Bone marrow (tissue), 2 donors: ENCODE measurements at regions not wholly inside any gene's neighbourhood (a gene's known extent, or its start where the extent isn't known, plus 50 kb on each side); places are given as distances from the start of the nearest gene placed in this dataset.

Experiments used
- DNase-seq, 2 donors: peaks; one replicate each; lab custom pipeline; 2025; lab: John Stamatoyannopoulos, UW

DNA sequence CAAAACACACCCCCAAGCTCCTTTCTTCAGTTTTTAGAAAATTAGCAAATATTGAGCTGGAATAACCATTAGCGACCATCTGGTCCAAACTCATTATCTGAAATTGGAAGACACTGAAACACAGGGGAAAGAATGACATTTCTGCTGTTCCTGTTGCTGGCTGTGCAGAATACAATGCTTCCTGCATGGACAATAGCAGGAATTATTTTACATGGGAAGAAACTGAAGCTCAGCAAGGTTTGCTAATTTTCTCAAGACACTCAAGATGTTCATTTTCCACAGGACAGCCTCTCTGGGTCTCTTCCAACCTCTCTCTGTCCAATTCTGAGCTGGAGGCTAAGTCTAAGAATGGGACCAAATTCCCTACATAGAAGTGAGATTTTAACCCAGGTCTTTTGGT is 81.9 kb upstream of the TNS3 start:
- no peak for DNase-seq

DNA sequence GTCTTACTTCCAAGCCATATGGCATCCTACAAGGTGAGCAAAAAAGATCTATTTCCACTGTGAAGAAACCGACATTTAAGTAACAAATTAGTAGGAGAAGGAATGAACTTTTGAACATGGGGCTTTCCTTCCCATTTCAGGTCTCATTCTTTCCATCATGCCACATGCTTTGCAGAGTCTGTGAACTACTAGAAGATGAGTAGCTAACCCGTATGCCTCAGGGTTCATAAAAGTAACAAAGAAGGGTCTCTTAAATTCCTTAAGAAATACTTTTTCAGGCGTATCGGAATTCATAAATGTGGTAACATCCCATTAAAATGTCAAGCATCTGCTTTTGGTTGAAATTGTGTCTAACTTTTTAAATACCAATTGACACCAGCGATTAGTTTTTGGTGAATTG is 81.3 kb upstream of the TNS3 start:
- DNase-seq: no peak

DNA sequence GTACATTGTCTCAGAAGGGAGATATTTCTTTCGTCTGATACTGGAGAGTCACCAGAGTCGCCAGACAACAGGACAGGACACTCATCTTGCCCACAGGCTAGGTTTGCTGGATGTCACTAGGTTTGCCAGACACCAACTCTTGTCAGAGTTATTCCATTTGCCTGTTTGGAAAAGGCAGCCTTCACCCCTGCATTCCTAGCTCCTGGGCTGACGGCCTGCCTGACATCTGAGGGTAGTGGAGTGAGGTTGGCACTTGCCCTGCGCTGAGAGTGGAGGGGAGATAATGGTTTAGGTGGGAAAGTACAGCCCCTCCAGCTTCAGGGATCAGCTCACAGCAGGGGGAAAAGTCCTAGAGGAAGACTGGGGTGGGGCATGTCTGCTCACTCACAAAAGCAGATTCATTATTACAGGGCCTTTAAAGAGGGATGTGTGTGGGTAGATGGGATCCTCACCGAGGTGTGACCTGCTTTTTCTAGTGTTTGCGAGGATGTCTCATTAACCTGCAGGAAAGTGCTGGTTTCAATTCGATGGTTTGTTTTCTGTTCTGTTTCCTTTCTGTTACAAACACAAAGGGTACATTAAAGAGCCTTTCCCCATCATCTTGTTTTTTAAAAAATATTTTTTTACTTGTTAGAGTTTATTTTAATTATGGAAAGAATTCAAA is 79.3 kb upstream of the TNS3 start:
- DNase-seq: no peak

DNA sequence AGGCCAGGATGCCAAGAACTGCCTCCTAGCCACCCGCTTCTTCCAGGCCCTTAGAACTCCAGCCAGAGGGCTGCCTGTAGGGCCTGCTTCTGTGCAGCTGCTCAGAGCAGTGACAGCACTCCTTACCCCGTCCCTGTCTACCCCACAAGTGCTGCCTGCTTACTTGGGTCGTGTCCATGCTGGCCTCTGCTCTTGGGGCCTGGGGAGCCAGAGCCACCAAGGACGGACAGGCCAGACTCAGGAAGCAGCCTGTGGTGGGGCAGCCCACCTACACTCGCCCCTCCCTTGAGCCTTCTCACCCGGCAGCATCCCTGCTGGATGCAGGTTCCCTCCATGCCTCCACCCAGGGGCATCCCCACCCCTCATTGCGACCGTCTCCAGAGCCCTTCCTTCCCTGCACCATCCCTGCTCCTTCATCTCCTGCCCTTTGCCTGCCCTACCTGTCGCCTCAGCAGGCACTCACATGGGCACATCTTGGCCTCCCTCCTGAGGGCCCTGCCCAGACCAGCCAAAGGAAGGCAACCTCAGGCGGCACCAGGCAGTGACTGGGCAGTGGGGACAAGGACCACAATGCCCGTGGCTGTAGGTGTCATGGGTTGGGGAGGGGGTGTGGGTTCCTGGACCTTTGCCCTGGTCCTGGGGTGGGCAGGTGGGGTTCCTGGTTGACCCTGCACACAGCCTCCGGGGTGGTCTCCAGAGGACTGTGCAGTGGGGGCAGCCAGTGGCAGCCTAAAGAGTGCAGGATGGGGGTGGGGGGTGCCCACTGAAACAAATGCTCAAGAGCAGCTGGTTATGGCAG is 78.0 kb upstream of the TNS3 start:
- DNase-seq: no peak

DNA sequence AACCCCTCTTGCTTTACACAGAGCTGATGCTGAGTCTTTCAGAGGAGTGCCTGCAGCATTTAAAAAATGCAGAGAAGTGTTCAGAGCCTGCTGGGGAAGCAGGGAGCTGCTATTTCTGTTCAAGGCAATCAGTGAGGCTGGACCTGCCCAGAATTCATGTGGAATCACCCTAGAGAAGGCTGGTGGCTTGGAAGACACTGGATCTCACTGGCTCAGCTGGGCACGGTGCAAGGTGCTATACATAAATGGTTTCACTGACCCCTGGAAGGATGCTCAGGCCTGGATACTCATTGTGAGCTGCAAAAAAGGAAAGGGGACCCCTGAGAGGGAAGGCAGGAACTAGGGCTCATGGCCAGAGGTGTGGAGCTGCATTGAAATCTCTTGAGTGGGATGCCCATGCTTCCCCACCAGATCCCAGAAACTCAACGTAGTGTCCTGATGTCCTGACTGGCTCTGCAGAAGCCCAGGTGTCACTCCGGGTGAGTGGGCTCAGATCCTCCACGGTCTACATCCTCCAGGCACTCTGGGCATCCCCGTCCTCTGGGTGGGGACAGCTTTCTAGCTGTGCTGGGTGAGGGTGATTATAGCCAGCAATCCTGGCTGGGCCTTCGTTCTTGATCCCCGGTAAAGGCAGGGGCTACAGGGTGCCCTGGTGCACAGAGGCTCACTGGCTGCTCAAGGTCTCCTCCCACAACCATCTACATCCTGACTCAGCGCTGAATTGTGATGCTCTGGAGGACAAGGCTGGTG is 77.2 kb upstream of the TNS3 start:
- DNase-seq: no peak

DNA sequence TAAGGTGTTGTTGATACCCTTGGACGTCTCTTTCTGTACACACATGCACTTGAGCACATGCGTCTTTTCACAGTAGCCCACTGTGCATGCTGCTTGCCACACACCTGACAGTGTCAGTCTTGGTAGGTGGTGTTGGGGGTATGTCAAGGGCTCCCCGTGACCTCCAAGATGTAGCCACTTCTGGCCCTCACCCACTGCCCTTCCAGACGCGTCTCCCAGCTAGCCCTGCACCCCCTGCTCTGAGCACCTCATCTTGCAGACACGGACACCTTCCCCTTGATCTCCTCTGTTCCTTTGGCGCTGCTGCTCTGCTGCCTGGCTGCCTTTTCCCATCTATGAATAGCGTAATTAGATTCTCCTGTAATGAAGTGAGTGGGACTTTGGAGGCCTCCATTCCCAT is 75.2 kb upstream of the TNS3 start:
- DNase-seq: no peak

DNA sequence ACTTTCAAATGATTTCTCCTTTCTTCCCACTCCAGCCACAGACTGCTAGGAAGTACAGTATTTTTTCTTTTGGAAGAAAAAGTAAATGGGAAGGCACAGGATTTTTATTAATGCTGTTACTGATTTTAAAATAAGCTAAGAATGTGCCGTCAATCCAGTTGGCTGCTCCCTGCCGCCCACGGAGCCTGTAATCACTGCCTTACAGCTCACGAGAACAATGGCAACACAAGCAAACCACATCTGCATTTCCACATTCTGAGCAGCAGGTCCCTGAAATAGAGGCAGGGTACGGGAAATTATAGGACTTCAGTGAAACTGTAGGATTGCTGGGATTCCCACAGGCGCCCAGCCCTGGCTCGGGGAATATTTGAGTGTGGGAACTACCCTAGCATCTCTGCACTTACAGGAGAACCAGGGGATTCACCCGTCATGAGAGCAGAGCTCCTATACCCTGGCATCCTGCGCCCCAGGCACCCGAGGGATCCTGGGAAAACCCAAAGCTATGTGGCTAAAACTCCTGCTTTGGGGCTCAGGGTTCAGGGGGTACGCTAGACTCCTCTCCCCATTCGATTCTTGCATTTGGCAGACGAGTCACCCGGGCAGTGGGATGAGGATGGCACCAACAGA is 72.9 kb upstream of the TNS3 start:
- no peak for DNase-seq

DNA sequence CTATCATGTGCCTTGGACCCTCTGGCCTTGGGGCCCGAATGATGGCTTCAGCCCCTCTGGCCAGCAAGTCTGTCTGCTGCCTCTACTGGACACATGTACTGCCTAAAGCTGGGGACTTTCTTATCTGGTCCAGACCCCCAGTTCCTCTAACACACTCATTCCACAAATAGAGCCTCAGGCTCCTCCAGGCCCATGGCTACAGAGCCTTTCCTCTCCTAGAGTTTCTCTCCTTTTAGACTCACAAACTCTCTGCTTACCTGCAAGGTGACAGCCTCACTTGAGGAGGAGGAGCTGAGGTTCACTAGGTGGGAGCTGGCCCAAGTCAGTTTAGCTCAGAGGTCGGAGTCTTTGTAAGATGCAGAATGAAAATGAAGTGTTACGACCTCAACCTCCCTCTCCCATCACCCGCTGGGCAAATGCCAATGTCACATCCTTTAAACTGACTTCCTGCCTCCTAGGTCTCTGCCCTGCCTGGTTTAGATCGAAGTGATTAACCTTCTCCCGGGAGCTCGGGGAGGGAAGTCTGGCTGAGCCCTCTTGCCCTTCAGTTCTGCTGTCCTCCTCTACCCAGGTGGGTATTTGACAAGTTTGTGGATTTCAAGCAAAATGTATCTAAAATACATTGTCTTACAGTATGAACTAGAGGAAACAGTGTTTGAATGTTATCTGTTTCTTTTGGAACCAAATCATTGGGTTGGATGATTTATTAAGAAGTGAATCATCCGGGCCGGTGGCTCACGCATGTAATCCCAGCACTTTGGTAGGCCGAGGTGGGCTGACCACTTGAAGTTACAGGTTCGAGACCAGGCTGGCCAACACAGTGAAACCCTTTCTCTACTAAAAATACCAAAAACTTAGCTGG is 71.9 kb upstream of the TNS3 start:
- no peak for DNase-seq

DNA sequence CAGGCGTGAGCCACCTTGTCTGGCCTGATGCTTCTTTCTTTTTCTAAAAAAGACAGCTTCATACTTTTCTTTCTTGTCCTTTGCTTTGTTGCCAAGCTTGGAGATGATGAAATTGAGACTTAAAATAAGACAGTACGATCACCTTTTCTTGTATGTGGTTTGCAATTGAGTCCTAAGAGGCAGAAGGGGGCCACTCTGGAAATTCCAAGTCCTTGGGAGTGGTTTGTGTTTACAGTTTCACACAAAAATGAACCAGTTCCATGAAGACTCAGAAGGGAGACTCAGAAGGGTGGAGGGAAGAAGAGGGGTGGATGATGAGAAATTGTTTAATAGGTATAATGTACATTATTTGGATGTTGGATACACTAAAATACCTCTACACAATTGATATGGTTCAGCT is 70.7 kb upstream of the TNS3 start:
- no peak for DNase-seq

DNA sequence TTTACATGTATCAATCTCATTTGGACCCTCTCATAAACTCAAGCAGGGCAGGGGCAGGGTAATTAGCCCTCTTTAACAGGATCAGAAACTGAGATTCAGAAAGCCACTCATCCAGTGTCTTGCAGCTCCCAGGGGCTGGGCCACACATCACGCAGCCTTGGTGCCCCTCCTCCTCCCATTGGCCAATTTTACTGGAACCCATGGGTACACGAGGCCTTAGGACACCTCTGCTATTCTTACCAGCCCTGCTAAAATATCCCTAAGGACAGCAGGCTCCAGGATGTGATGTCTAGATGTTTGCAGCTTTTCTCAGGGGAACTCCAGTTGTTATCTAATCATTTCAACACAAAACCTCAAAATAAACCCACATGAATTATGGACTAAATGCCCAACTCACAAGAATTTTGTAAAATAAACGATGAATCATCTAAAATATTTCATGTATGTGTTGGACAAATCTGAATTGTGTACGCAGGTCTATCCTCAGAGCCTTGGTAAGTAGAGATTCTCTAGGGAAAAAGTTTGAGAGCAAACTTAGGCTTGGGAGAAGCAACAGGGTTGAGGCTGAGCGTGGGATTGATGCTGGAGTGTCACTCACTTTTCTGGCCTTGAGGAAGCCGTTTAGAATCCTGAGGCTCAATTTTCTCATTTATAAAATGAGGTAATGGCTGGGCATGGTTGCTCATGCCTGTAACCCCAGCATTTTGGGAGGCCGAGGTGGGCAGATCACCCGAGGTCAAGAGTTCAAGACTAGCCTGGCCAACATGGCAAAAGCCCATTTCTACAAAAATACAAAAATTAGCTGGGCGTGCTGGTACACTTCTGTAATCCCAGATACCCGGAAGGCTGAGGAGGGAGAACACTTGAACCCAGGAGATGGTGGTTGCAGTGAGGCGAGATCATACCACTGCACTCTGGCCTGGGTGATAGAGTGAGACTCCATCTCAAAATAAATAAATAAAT is 69.7 kb upstream of the TNS3 start:
- DNase-seq: no peak

DNA sequence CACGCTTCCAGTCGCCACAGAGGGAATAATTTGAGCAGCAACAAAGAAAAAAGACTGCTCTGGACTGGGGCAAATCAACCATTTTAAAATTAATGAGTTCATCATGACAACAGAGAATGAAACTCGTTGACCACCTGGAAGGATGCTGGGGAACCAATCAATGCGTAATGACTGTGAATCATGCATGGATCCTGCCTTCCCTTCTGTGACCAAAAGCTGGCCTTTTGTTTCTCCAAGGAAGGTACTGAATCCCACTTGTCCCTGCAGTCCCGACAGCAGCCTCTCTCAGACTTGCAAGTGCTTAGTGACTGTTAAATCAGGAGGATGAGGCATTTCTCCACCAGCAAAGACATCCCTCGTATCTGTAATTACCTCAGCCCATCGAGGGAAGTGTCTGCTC is 68.0 kb upstream of the TNS3 start:
- no peak for DNase-seq

DNA sequence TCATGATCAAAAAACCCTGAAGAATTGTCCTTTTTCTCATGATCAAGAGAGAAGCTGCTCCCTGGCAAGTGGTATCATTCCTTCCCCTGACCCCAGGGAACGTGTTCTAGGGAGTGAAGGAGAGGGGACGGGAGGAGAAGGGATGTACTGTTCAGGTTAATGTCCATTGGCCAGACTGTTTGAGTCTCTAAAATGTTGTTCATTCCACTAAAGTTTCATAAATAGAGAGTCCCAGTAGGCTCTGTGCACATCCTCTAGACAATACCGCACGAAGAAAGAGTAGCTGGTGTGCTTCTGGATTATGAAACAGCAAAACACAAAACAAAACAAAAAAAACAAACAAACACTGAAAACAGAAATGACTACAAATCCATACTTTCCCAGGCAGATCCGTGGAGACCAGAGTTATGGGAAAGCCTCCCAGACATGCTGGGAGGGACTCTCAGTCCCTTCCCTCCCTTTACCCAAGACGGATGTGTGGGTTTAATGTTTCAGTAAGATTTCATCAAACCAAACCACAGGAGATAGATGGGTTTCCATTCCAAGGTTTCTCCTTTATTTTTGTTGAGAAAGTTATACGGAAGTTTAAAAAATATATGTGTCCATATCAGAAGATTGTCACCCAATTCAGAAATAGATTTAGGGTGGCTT is 66.5 kb upstream of the TNS3 start:
- no peak for DNase-seq

DNA sequence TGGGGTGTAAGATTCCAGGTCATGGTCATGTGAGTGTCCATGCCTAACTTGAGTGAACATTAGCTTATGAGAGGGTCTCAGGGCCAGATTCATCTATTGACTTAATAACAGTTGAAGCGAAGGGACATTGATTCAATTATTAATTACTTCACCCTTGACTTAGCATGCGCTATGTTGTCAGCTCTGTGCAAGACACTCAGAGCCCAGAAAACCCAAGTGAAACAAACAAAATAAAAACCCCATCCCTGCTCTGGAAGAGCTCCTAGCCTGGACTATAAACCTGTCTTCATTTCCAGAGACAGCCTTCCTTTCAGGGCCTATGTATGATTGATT is 66.0 kb upstream of the TNS3 start:
- no peak for DNase-seq

DNA sequence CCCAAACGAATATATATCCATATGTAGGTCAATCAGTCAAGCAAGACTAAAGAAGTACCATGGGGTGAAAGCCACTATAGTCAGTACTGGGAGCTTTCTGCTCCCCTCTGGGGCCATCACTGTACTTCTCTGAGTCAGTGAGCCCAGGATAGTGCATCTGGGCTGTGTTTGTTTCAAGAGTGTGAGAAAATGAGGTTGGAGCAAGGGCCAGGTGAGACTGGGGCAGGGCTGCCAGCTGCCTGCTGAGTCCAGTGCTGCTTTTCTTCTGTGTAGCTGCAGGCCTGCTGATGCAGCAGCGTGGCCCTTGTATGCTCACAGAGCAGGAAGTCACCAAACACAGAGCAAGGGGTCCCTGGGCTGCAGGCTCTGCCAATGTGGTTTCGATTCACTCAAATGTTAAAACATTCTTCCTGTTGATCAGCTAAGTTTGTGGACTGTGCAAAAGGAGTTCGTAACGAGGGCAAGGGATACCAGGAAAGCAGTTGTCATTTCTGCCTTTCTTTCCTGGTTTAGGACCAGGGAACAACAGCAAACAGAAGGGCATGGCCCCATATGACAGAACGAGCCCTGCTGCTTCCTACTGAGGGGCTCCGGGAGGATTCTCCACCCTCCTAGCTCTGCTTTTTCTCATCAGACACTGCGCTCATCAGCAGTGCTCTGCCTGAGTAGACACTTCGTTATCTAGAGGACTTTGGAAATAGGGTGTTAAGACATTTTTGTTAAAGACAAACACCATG is 65.4 kb upstream of the TNS3 start:
- DNase-seq: peak in 1 of 2 donors; percentile 55

DNA sequence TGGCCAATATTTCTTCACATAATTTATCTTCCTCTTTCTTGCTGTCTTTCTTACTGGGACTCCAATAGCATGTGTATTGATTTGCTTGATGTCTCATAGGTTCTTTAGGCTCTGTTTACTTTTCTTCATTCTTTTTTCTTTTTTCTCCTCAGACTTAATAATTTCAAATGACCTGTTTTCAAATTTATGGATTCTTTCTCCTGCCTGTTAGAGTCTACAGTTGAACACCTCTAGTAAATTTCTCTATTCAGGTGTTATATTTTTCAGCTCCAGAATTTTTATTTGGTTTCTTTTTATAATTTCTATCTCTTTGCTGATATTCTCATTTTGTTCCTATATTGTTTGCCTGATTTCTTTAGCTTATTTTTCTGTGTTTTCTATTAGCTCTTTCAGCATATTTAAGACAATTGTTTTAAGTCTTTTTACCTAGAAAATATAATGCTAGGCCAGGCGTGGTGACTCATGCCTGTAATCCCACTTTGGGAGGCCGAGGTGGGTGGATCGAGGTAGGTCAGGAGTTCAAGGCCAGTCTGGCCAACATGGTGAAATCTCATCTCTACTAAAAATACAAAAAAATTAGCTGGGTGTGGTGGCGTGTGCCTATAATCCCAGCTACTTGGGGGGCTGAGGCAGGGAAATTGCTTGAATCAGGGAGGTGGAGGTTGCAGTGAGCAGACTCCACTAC is 61.9 kb upstream of the TNS3 start:
- no peak for DNase-seq

DNA sequence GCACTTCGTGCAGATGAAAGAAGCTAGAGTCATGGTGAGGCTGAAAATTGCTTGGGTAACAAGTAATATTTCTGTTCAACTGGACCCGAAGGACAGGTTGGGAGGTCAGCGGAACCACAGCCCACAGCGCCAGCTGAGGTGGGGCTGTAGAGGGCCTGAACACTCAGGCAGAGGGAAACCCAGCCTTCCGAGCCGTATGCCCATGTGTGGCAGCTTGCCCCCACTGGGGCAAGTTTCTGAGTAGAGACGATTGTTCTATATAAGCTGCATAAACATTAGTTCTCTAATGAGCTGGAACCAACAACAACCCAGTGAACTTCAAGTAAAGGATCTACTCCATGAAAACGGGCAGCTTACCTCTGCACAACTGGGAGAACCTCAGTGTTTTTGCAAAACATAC is 58.4 kb upstream of the TNS3 start:
- DNase-seq: no peak

DNA sequence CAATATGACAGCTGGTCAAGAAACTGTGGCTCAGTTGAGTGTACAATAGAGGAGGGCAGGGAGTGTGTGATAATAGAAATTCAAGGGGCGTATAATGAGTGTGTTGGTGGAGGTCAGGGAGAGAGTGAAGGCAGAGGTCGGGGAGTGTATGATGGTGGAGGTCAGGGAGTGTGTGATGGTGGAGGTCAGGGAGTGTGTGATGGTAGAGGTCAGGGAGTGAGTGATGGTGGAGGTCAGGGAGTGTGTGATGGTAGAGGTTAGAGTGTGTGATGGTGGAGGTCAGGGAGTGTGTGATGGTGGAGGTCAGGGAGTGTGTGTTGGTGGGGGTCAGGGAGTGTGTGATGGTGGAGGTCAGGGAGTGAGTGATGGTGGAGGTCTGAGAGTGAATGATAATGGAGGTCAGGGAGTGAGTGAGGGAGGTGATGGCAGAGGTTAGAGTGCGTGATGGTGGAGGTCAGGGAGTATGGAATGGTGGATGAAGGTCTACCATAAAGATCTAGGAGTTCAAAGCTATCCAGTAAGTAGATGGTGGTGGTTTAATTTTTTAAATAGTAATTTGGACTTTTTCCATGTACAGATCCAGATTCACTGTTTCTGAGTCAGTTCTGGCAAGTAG is 57.7 kb upstream of the TNS3 start:
- no peak for DNase-seq

DNA sequence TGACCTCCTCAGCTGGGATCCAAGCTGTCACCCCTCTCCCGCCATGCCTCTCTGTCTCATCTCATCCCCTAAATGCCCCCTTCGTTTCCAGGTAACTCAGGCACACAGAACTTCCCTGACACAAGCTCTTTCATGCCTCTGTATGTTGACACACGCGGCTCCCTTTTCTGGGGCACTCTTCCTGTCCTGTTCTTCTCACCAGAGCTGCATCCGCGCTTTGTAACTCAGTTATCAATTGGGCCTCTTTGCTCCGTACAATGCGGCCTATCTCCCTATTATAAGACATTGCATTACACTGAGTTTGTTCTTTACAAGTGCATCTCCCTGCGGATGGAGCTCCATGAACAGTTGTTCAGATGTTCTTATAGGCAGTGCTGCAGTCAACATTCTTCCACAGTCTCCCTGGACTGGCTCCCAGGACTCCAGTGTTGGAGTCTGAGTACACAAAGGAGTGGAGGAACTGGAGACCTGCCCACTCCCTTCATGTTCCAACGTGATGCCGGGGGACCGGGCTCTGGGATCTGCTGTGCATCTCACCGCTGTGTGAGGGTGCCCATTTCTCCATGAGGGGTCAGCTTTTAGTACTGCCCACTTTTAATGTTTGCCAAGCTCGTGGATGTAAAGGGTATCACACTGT is 56.9 kb upstream of the TNS3 start:
- DNase-seq: no peak
